ENCODE measurements at regions not wholly inside any gene's neighbourhood (a gene's known extent, or its start where the extent isn't known, plus 50 kb on each side); places are given as distances from the start of the nearest gene placed in this dataset.

GRCh38 chr10:128814024-128814423 is 653.0 kb upstream of the MGMT start:
- no peak for TF ChIP-seq CTCF (IDR thresholded peaks at IDR 0.05)
- TF ChIP-seq POLR2A (IDR thresholded peaks at IDR 0.05): no peak
